ENCODE measurements at regions not wholly inside any gene's neighbourhood (a gene's known extent, or its start where the extent isn't known, plus 50 kb on each side); places are given as distances from the start of the nearest gene placed in this dataset.
A peak's percentile ranks its signal among the peaks of the same experiment; 100 is the strongest.

GRCh38 chr9:106304401-106304920, 558.5 kb upstream of the ZNF462 start:
- DNase-seq (ENCODE audit: low read depth, low spot score): no peak

GRCh38 chr9:106305428-106306133, 557.4 kb upstream of the ZNF462 start:
- no peak for DNase-seq (ENCODE audit: low read depth, low spot score)
- no peak overlapping the region for H3K27ac ChIP-seq

More at GRCh38 chr9:106304401-106304920, 558.5 kb upstream of the ZNF462 start:
- no peak overlapping the region for H3K27ac ChIP-seq

GRCh38 chr9:106307670-106308069, 555.3 kb upstream of the ZNF462 start:
- peak overlapping the region; percentile 39 for H3K27ac ChIP-seq
- no peak for DNase-seq (ENCODE audit: low read depth, low spot score)

GRCh38 chr9:106309925-106310324, 553.0 kb upstream of the ZNF462 start:
- no peak overlapping the region for H3K27ac ChIP-seq
- no peak for DNase-seq (ENCODE audit: low read depth, low spot score)

- no peak for DNase-seq (ENCODE audit: low read depth, low spot score)
Observed at GRCh38 chr9:106310782-106311181, 552.2 kb upstream of the ZNF462 start.

GRCh38 chr9:106312906-106313305, 550.1 kb upstream of the ZNF462 start:
- DNase-seq (ENCODE audit: low read depth, low spot score): no peak

More at GRCh38 chr9:106310782-106311181, 552.2 kb upstream of the ZNF462 start:
- no peak overlapping the region for H3K27ac ChIP-seq

GRCh38 chr9:106314476-106314875, 548.5 kb upstream of the ZNF462 start:
- no peak for DNase-seq (ENCODE audit: low read depth, low spot score)
- no peak overlapping the region for H3K27ac ChIP-seq

More at GRCh38 chr9:106312906-106313305, 550.1 kb upstream of the ZNF462 start:
- no peak overlapping the region for H3K27ac ChIP-seq

GRCh38 chr9:106321394-106322180, 541.4 kb upstream of the ZNF462 start:
- no peak overlapping the region for H3K27ac ChIP-seq
- DNase-seq (ENCODE audit: low read depth, low spot score): no peak

GRCh38 chr9:106322706-106323245, 540.2 kb upstream of the ZNF462 start:
- no peak overlapping the region for H3K27ac ChIP-seq
- no peak for DNase-seq (ENCODE audit: low read depth, low spot score)

- no peak for DNase-seq (ENCODE audit: low read depth, low spot score)
Observed at GRCh38 chr9:106324053-106324585, 538.8 kb upstream of the ZNF462 start.

GRCh38 chr9:106324591-106325280, 538.2 kb upstream of the ZNF462 start:
- H3K27ac ChIP-seq: no peak overlapping the region
- no peak for DNase-seq (ENCODE audit: low read depth, low spot score)

More at GRCh38 chr9:106324053-106324585, 538.8 kb upstream of the ZNF462 start:
- no peak overlapping the region for H3K27ac ChIP-seq

GRCh38 chr9:106326493-106326892, 536.5 kb upstream of the ZNF462 start:
- DNase-seq (ENCODE audit: low read depth, low spot score): no peak
- H3K27ac ChIP-seq: no peak overlapping the region

GRCh38 chr9:106333481-106333880, 529.5 kb upstream of the ZNF462 start:
- DNase-seq (ENCODE audit: low read depth, low spot score): peak; percentile 80
- no peak overlapping the region for H3K27ac ChIP-seq

GRCh38 chr9:106334081-106334480, 528.9 kb upstream of the ZNF462 start:
- no peak overlapping the region for H3K27ac ChIP-seq

GRCh38 chr9:106339882-106340281, 523.1 kb upstream of the ZNF462 start:
- no peak for DNase-seq (ENCODE audit: low read depth, low spot score)
- H3K27ac ChIP-seq: no peak overlapping the region

More at GRCh38 chr9:106334081-106334480, 528.9 kb upstream of the ZNF462 start:
- no peak for DNase-seq (ENCODE audit: low read depth, low spot score)

GRCh38 chr9:106350777-106351176, 512.2 kb upstream of the ZNF462 start:
- peak overlapping the region; percentile 44 for H3K27ac ChIP-seq
- no peak for DNase-seq (ENCODE audit: low read depth, low spot score)

- DNase-seq (ENCODE audit: low read depth, low spot score): no peak
- H3K27ac ChIP-seq: no peak overlapping the region
Observed at GRCh38 chr9:106356924-106357323, 506.0 kb upstream of the ZNF462 start.

- H3K27ac ChIP-seq: no peak overlapping the region
Observed at GRCh38 chr9:106358331-106358730, 504.6 kb upstream of the ZNF462 start.

GRCh38 chr9:106376689-106377088, 486.3 kb upstream of the ZNF462 start:
- peak; percentile 18 for DNase-seq (ENCODE audit: low read depth, low spot score)
- H3K27ac ChIP-seq: no peak overlapping the region

More at GRCh38 chr9:106358331-106358730, 504.6 kb upstream of the ZNF462 start:
- no peak for DNase-seq (ENCODE audit: low read depth, low spot score)

GRCh38 chr9:106383072-106383471, 479.9 kb upstream of the ZNF462 start:
- no peak overlapping the region for H3K27ac ChIP-seq
- no peak for DNase-seq (ENCODE audit: low read depth, low spot score)

All from epithelial cell of prostate (primary cell).